ENCODE measurements at regions not wholly inside any gene's neighbourhood (a gene's known extent, or its start where the extent isn't known, plus 50 kb on each side); places are given as distances from the start of the nearest gene placed in this dataset.

DNA sequence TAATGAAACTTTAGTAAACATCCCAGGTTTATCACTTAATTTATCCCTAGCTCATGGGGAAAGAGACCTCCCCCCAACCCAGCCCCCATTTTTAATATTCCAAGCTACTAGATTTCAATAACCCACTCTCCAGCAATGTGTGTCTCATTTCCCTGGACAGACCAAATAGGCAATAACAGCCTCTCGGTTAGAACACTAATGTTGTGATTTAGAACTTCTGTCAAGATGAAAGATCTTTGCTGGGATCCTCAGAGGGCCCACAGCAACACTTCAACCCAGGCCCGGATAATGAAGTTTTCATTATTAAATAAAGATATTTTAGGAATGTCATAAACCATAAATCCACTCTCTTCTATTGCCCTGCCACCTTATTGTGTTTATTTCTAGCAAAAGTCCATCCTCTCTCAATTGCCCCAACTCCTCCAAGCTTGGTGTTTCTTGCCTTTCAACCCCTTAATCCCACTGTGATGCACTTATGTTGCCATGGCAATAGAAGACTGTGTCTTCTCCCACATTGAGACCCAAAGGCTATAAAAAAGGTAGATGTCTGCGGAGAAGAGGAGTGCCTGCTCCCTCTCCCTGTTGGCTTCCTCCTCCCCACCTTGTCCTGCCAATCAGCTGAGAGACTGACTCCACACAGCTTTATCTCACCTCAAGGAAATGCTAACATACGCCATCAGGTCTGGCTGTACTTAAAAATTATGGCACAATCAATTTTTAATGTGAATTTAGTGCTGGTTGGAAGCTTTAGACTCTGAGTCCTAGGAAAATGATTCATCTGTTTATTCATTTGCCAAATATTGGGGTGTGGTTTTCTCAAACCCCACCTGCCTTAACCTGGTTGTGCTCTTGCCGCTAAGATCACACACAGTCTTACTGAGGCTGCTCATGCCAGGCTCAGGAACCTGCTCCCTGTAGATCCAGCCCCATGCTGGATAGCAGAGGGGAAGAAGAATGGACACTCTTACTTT, 258.3 kb upstream of the CAMK1G start:
- Histone ChIP-seq H3K4me1 (ENCODE audit: control insufficient read depth in 1 of 2, insufficient read depth in 2 of 2, low read length in 2 of 2) (no peaks in the 10 kb centered on the region), H3K4me3 (ENCODE audit: low read length in 2 of 2) (no peak overlapping the region), H3K9me3 (ENCODE audit: control insufficient read depth, low read length) (peaks cover 3% of the 10 kb centered on the region), H3K27me3 (ENCODE audit: control insufficient read depth in 1 of 2, insufficient read depth in 2 of 2, low read length in 1 of 2) (no peaks in the 10 kb centered on the region), H3K36me3 (ENCODE audit: control insufficient read depth in 1 of 2, insufficient read depth in 2 of 2, low read length in 1 of 2) (no peaks in the 10 kb centered on the region), H3K27ac (ENCODE audit: low read depth in 1 of 2, low read length in 2 of 2) (no peak overlapping the region)
- no peak for DNase-seq
- 49 to 58% methylated on average over 5 of the region's 5 CpGs for WGBS, 2 donors
- no peak for ATAC-seq (ENCODE audit: low FRiP score)
- intact Hi-C loops (cut with DNase I), result no loop called here

DNA sequence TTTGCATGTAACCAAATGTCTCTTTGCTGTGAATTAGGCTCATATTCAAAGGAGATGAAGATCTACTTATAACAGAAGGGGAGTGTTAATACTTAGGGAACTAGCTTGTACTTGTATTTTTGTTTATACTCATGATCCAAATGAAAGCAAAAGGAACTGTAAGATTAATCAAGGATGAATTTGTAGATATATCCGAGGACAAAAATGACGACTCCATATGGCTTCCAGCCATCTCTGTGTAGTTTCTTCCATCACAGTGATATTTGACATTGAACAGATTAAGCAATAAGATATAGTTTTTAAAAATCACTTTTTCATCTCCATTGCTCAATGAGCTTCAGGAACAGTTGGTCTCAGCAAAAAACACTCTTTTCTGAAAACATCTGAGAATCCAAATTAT, 257.4 kb upstream of the CAMK1G start:
- no peak overlapping the region for H3K27ac ChIP-seq (ENCODE audit: low read depth in 1 of 2, low read length in 2 of 2)
- WGBS, 2 donors, result 57 to 59% methylated on average over 2 of the region's 2 CpGs
- ATAC-seq (ENCODE audit: low FRiP score), result no peak

DNA sequence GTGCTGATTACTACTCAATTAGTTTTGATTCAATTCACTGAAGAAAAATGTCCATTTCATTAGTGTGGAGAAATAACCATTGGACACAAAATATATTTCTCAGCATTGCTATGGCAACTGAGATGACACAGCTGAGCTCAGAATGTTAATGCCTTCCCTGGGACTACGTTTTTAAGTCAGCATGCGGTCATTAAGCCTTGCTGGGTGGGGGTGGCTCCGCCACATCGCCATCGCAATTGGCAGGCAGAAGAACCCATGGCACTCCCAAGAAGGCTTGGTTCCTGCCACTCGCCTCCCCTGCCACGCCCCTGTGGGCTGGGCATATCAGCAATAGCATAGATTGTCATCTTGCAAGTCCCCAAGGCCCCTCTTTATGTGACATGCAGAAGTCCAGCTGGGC, 256.7 kb upstream of the CAMK1G start:
- no peaks in the 10 kb centered on the region for H3K36me3 ChIP-seq (ENCODE audit: control insufficient read depth in 1 of 2, insufficient read depth in 2 of 2, low read length in 1 of 2)
- H3K4me1 ChIP-seq (ENCODE audit: control insufficient read depth in 1 of 2, insufficient read depth in 2 of 2, low read length in 2 of 2), result no peaks in the 10 kb centered on the region
- H3K4me3 ChIP-seq (ENCODE audit: low read length in 2 of 2), result no peak overlapping the region
- WGBS, 2 donors, result 74% methylated on average over 7 of the region's 7 CpGs
- no peak for ATAC-seq (ENCODE audit: low FRiP score)
- DNase-seq, result no peak
- H3K9me3 ChIP-seq (ENCODE audit: control insufficient read depth, low read length), result peaks cover 3% of the 10 kb centered on the region
- intact Hi-C loops (cut with DNase I), result no loop called here
- H3K27me3 ChIP-seq (ENCODE audit: control insufficient read depth in 1 of 2, insufficient read depth in 2 of 2, low read length in 1 of 2), result no peaks in the 10 kb centered on the region
- no peak overlapping the region for H3K27ac ChIP-seq (ENCODE audit: low read depth in 1 of 2, low read length in 2 of 2)

More for the DNA sequence above, 257.4 kb upstream of the CAMK1G start:
- H3K27me3 ChIP-seq (ENCODE audit: control insufficient read depth in 1 of 2, insufficient read depth in 2 of 2, low read length in 1 of 2), result no peaks in the 10 kb centered on the region
- DNase-seq, result no peak
- H3K9me3 ChIP-seq (ENCODE audit: control insufficient read depth, low read length), result peaks cover 3% of the 10 kb centered on the region
- H3K4me3 ChIP-seq (ENCODE audit: low read length in 2 of 2), result no peak overlapping the region
- intact Hi-C loops (cut with DNase I), result no loop called here
- H3K4me1 ChIP-seq (ENCODE audit: control insufficient read depth in 1 of 2, insufficient read depth in 2 of 2, low read length in 2 of 2), result no peaks in the 10 kb centered on the region
- H3K36me3 ChIP-seq (ENCODE audit: control insufficient read depth in 1 of 2, insufficient read depth in 2 of 2, low read length in 1 of 2), result no peaks in the 10 kb centered on the region

DNA sequence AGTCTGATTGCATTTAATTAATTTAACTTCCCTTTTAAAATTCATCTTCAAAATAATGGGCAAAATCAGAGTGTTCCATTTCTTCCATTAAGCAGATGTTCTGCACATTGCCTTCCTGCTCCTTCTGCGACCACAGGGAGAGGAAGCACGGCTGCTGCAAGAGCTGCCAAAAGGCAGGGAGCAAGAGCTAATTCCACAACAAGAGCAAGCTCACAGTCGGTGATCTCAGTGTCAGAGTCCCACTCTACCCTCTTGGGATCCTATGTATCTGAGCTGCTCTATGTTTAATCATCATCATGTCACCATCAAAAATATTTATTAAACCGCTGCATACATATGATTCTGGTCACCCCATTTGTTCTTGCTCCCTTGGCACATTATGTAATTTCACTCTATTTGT, 255.3 kb upstream of the CAMK1G start:
- no peak overlapping the region for H3K27ac ChIP-seq (ENCODE audit: low read depth in 1 of 2, low read length in 2 of 2)
- WGBS, 2 donors, result 26 to 33% methylated on average over 4 of the region's 4 CpGs
- intact Hi-C loops (cut with DNase I), result no loop called here

DNA sequence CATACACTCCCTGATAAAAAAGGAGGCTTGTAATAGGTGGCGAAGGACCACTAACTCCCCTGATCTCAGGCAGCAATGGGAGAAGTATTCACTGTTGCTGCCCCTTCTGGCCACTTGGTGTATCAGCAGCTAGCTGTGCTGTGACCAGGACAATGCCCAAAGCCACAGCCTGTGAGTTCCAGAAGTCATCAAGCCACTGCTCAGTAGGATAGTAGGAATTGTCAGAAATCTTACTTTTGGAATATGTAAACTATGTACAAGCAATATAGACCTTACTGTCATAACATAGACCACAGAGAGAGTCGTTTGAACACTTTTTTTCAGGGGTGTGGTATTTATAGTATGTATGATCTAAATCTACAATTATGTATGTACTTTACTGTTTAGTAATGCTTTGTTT, 248.3 kb upstream of the CAMK1G start:
- H3K4me3 ChIP-seq (ENCODE audit: low read length in 2 of 2), result no peak overlapping the region
- DNase-seq (no peak), ATAC-seq (ENCODE audit: low FRiP score) (no peak)
- 27 to 35% methylated on average over 2 of the region's 2 CpGs for WGBS, 2 donors
- no peaks in the 10 kb centered on the region for H3K36me3 ChIP-seq (ENCODE audit: control insufficient read depth in 1 of 2, insufficient read depth in 2 of 2, low read length in 1 of 2)
- H3K27me3 ChIP-seq (ENCODE audit: control insufficient read depth in 1 of 2, insufficient read depth in 2 of 2, low read length in 1 of 2), result no peaks in the 10 kb centered on the region
- no peaks in the 10 kb centered on the region for H3K9me3 ChIP-seq (ENCODE audit: control insufficient read depth, low read length)
- no peak overlapping the region for H3K27ac ChIP-seq (ENCODE audit: low read depth in 1 of 2, low read length in 2 of 2)
- no peaks in the 10 kb centered on the region for H3K4me1 ChIP-seq (ENCODE audit: control insufficient read depth in 1 of 2, insufficient read depth in 2 of 2, low read length in 2 of 2)
- intact Hi-C loops (cut with DNase I), result no loop called here

More for the DNA sequence above, 255.3 kb upstream of the CAMK1G start:
- no peaks in the 10 kb centered on the region for H3K27me3 ChIP-seq (ENCODE audit: control insufficient read depth in 1 of 2, insufficient read depth in 2 of 2, low read length in 1 of 2)
- ATAC-seq (ENCODE audit: low FRiP score) (no peak), DNase-seq (no peak)
- H3K9me3 ChIP-seq (ENCODE audit: control insufficient read depth, low read length), result peaks cover 3% of the 10 kb centered on the region
- H3K36me3 ChIP-seq (ENCODE audit: control insufficient read depth in 1 of 2, insufficient read depth in 2 of 2, low read length in 1 of 2), result no peaks in the 10 kb centered on the region
- no peaks in the 10 kb centered on the region for H3K4me1 ChIP-seq (ENCODE audit: control insufficient read depth in 1 of 2, insufficient read depth in 2 of 2, low read length in 2 of 2)
- no peak overlapping the region for H3K4me3 ChIP-seq (ENCODE audit: low read length in 2 of 2)

DNA sequence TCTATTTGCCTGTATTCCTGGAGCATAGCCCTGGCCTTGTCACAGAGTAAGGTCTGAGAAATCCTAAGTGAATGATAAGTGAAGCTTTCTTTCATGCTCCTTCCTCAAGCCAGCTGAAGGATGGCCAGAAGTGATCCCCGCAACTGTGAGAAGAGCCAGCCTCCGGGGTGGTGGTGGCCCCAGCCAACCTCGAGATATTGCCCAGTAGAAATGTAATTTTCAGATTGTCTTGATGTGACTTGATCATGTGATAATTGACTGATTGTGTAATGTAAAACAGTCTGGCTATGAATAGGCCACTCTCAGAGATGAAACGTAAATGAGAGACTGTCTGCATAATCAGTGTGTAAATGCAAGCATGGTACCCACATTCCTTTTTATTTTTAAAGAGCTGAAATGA, 242.4 kb upstream of the CAMK1G start:
- no peaks in the 10 kb centered on the region for H3K36me3 ChIP-seq (ENCODE audit: control insufficient read depth in 1 of 2, insufficient read depth in 2 of 2, low read length in 1 of 2)
- no peak for DNase-seq
- no peak for ATAC-seq (ENCODE audit: low FRiP score)
- no peak overlapping the region for H3K27ac ChIP-seq (ENCODE audit: low read depth in 1 of 2, low read length in 2 of 2)
- no peak overlapping the region for H3K4me3 ChIP-seq (ENCODE audit: low read length in 2 of 2)
- H3K4me1 ChIP-seq (ENCODE audit: control insufficient read depth in 1 of 2, insufficient read depth in 2 of 2, low read length in 2 of 2), result no peaks in the 10 kb centered on the region
- no peaks in the 10 kb centered on the region for H3K27me3 ChIP-seq (ENCODE audit: control insufficient read depth in 1 of 2, insufficient read depth in 2 of 2, low read length in 1 of 2)
- intact Hi-C loops (cut with DNase I), result no loop called here
- 49 to 57% methylated on average over 4 of the region's 4 CpGs for WGBS, 2 donors
- H3K9me3 ChIP-seq (ENCODE audit: control insufficient read depth, low read length), result no peaks in the 10 kb centered on the region

DNA sequence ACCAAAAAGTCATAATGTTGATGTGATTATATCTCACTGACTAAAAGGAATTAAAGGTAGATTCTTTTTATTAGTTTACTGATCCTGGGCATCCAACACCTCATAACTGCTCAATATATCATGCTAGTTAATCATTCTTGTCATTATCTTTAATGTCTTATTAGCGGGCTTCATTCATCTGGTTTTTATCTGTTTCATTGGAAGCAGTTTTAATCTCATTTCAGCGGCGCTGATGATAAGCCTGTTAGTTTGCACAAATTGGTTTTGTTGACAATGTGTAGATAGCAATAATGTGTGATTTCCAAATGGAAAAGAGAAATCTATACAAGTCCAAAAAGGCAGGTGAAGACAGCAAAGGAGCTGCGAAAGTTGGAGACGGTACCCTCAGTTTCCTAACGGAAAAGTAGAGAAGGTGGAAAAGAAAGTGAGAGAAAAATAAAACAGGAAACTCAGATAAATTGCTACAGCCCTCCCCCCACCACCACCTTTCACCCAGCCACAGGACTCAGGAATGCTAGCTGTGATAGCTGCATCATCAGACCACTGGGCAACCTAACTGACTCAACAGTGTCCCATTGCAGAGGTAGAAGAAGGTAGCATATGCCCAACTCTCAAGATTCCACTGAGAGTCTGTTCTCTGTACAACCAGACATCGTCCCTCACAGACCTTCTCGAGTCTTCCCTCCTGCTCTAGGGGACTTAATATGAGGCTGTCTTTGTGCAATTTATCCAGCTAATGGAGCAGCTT, 241.7 kb upstream of the CAMK1G start:
- H3K36me3 ChIP-seq (ENCODE audit: control insufficient read depth in 1 of 2, insufficient read depth in 2 of 2, low read length in 1 of 2), result no peaks in the 10 kb centered on the region
- no peak for DNase-seq
- H3K9me3 ChIP-seq (ENCODE audit: control insufficient read depth, low read length), result no peaks in the 10 kb centered on the region
- H3K27ac ChIP-seq (ENCODE audit: low read depth in 1 of 2, low read length in 2 of 2), result no peak overlapping the region
- H3K4me1 ChIP-seq (ENCODE audit: control insufficient read depth in 1 of 2, insufficient read depth in 2 of 2, low read length in 2 of 2), result no peaks in the 10 kb centered on the region
- intact Hi-C loops (cut with DNase I), result no loop called here
- ATAC-seq (ENCODE audit: low FRiP score), result no peak
- no peaks in the 10 kb centered on the region for H3K27me3 ChIP-seq (ENCODE audit: control insufficient read depth in 1 of 2, insufficient read depth in 2 of 2, low read length in 1 of 2)
- no peak overlapping the region for H3K4me3 ChIP-seq (ENCODE audit: low read length in 2 of 2)
- WGBS, 2 donors, result 80 to 90% methylated on average over 8 of the region's 8 CpGs

DNA sequence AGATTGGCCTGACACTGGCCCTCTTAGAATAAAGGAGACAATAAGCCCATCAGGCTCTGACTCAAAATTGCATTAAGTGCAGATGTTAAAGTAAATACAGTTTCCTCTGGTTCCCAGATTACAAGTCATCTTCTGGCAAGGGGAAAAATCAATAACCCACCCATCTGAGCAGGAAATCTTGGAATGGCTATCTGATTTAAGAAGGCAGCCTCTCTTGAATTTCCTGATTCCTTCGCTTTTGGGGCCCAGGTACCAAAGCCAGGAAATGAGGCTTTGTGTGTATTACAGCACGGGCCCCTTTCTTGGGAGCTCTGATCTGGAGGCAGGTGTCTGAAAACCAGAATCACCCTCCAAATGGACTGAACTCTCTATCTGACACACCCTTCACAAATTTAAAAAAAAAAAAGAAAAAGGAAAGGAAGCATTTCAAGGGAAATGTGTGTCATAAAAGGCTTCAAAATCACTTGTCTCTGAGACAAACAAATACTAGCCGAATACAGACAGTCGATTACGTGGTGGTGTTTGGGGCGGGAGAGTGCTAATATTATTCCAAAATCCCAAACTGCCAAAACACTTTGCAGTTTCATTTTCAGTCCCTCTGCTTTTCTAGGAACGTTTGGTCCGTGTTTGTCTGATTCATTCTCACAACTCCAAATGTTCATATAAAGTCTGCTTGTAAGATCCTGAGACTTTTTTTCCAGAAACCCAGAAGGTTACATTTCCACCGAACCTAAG, 240.9 kb upstream of the CAMK1G start:
- Histone ChIP-seq H3K4me1 (ENCODE audit: control insufficient read depth in 1 of 2, insufficient read depth in 2 of 2, low read length in 2 of 2) (no peaks in the 10 kb centered on the region), H3K4me3 (ENCODE audit: low read length in 2 of 2) (no peak overlapping the region), H3K36me3 (ENCODE audit: control insufficient read depth in 1 of 2, insufficient read depth in 2 of 2, low read length in 1 of 2) (no peaks in the 10 kb centered on the region), H3K27me3 (ENCODE audit: control insufficient read depth in 1 of 2, insufficient read depth in 2 of 2, low read length in 1 of 2) (no peaks in the 10 kb centered on the region), H3K9me3 (ENCODE audit: control insufficient read depth, low read length) (no peaks in the 10 kb centered on the region), H3K27ac (ENCODE audit: low read depth in 1 of 2, low read length in 2 of 2) (no peak overlapping the region)
- intact Hi-C loops (cut with DNase I), result no loop called here
- 60 to 61% methylated on average over 9 of the region's 9 CpGs for WGBS, 2 donors
- no peak for DNase-seq
- ATAC-seq (ENCODE audit: low FRiP score), result no peak
